Stimulated activated CD8-positive, alpha-beta memory T cell treated with anti-CD3 and anti-CD28 coated beads, Interleukin-7, amount 100 ng/mL, for 48 hours (primary cell): ENCODE measurements at regions not wholly inside any gene's neighbourhood (a gene's known extent, or its start where the extent isn't known, plus 50 kb on each side); places are given as distances from the start of the nearest gene placed in this dataset.
"Not testable (repeated sequence)": the region's sequence is repeated elsewhere in the genome, so short reads cannot be mapped to it uniquely, and the experiment has no call there.

Experiments used
- DNase-seq, 2 donors: peaks; one replicate each; pipeline ENCODE4 v3.0.0-alpha.2; 2020; ENCODE audit warnings: low read depth in 1 of 2; ENCODE audit errors: extremely low read depth in 1 of 2

GRCh38 chr11:129503646-129504045, 128.0 kb downstream of the BARX2 start:
- no peak for DNase-seq

GRCh38 chr11:129505266-129505665, 129.6 kb downstream of the BARX2 start:
- no peak for DNase-seq

GRCh38 chr11:129508163-129508562, 132.5 kb downstream of the BARX2 start:
- DNase-seq: no peak

DNA sequence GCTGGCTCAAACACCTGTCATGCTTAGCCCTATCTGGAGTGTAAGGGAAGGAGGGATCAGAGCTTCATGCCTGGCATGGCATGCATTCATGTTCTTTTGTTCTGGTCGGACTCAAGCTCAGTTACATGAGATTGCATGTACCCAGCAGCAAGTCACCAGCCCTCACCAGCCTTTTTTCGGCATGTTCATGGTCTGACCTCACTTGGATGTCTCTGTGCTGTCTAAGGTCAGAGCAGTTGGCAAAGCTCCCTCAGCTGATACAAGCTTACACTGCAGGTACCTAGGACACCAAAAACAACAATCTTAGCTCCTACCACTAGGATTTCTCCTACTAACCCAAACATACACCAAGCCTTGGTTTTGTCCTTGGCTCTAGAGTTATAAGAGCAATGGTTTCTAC, 152.6 kb downstream of the BARX2 start:
- DNase-seq: no peak

DNA sequence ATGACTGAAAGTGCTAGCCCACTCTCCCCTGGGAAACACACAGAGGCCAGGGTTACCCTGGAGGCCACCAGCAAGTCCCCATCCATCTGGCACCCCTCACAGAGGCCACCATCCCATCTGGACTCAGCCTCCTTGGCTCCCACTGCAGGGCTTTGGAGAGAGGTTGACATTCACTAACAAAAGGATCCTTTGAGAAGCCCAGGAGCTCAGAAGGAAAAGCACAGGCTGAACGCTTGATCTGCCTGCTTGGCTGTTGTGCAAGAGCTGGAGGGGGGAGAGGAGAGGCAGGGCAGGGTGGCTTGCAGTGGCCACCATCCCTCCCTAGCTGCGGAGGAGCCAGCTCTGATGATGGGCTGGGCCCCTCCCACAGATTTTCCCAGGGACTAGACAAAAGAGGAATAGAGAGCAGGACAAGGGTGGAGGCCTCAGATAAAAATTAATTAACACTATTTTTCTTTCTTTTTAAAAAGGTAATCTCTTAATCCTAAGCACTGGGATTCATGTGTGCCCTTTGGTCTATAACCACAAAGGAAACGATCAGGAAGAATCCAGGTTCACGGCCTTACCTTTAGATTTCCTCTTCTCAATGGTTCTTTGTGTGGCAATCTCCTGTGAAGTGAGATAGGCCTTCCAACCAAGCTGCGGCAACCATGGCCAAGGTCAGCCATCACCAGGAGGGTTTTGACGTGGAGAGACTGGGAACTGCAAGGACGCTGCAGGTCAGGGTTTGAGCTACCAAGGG, 154.7 kb downstream of the BARX2 start:
- no peak for DNase-seq

DNA sequence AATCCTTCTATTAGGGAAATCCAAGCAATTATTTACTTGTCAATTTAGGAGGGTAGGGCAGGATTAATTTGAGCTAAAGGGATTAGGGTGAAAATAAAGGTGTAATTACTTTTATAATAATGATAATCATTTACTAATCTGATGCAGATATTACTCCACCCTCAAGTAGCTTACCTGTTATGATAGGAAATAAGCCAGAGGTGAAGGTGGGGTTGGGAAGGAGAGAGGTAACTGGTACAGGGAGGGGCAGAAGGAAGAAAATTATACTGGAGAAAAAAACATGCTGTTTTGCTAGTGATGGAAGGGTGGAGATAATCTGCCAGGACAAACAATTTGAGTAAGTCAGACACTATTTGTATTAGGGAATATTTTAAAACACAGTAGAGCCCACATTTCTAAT, 157.7 kb downstream of the BARX2 start:
- DNase-seq: no peak

GRCh38 chr11:129536338-129536737, 160.7 kb downstream of the BARX2 start:
- DNase-seq: no peak

DNA sequence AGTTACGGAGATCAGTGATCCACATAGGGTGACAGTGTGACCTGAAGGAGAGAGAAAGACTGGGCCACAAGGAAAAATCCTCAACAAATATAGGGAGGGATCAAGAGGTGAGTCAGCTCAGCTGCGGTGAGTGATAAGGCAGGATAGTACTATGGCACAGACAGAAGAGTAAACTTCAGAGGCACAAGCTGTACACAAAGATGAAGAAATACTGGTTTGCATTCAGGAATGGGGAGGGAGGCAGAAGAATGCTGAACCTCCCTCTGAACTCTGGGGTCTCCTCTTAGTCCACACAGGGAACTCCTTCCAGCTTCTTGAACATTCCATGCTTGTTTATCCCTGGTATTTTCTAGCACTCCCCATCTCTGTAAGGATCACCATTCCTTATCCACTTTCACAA, 162.7 kb downstream of the BARX2 start:
- no peak for DNase-seq

DNA sequence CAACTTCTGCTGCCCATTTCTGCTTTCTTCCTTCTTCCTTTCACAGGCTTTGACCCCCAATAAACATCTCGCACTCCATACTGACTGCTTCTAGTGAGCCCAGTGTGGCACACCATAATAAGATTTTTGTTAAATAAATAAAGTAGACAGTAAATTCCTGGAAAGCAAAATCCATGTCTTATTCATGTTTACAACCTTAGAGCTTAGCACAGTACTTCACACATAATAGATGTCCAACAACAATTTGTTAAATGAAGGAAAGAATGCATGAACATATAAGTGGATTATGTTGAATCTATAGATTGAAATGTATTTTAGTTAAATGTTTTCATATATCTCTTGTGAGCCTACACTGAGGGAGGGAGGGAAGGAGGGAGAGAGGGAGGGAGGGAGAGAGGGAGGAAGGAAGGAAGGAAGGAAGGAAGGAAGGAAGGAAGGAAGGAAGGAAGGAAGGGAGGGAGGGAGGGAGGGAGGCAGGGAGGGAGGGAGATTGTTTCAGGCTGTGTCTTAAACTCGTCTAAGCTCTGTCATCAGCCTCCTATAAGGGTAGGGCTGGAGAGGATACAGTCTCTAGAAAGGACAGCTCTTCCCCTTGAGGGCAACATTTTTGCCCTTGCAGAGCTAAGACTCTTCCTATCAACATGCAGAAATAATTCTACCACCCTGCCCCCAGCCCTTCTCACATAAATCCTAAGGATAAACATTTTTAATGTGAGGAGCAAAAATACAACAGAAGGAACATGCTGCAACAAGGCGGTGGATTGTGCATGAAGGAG, 168.1 kb downstream of the BARX2 start:
- DNase-seq: no peak

DNA sequence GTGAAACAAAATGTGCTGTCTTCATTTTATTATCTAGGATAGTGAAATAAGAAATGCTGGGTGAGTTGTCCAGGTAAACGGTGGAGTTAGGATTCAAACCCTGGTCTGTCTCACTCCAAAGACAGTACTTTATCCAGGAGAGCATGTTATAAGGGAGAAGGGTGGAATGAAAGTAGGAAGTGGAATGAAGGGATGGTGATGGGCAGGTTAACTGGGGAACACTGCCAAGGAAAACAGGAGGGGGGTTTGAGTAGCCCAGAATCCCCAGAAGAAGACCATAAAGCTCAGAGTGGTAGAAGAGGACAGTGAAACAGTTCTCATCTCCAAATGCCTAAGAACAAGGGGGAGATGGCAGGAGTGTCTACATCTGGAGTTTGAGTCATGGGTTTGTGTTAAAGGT, 169.0 kb downstream of the BARX2 start:
- DNase-seq: no peak

DNA sequence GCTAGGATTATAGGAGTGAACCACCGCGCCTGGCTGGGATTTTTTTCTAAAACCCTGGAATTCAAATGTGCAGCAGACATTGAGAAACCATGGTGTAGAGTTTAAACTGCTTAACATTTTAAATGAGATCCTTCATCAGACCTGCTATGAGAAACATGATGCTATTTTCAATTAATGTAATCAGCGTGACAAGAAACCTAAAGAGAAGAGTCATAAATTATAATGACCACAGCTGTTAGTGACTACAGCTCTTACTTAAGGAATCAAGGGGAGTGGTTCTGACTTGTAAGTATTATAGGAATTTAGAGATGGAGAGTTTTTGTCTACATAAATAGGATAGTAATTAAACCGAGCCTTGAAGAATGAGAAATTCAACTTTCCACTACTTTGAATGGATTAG, 170.6 kb downstream of the BARX2 start:
- DNase-seq: no peak

DNA sequence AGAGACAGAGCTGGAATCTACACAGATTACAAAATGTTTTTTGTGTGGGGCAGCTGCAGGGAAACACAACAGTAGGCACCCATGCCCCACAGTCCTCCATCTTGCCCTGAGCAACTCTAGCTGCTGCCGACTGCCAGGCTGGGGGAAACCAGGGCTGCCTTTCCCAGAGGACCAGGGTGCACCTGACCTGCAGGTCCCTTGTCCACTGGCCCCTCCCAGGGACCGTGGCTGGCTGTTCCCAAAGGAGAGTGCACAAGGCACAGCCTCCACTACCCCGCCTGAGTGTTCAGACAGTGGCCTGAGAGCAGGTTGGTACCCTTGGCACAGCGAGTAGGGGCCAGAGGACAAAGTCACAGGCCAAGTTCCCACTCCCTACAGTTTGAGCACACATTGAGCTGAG, 181.8 kb downstream of the BARX2 start:
- DNase-seq: no peak

- DNase-seq: no peak
Measured at GRCh38 chr11:129569007-129569406, 193.4 kb downstream of the BARX2 start.

- not testable (repeated sequence) for DNase-seq
Measured at GRCh38 chr11:129572667-129573066, 197.0 kb downstream of the BARX2 start.

DNA sequence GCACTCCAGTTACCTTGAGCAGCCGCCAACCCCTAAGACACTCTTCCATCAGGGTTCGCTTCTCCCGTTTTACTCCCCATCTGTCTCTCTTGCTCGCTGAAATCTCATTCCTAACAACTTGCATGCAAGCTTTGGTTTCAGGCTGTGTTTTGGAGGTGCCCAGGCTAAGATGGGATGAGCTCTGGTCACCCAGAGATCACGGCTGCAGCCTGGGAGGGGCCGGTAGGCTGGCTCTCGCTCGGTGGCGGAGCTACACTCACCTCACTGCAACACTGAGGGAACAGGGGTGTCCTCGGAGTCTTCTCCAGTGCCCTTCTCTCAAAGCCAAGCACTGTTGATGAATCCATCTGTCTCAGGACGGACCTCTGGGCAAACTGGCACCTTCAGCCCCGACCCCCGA, 197.5 kb downstream of the BARX2 start:
- DNase-seq: no peak

GRCh38 chr11:129574431-129574830, 198.8 kb downstream of the BARX2 start:
- no peak for DNase-seq

DNA sequence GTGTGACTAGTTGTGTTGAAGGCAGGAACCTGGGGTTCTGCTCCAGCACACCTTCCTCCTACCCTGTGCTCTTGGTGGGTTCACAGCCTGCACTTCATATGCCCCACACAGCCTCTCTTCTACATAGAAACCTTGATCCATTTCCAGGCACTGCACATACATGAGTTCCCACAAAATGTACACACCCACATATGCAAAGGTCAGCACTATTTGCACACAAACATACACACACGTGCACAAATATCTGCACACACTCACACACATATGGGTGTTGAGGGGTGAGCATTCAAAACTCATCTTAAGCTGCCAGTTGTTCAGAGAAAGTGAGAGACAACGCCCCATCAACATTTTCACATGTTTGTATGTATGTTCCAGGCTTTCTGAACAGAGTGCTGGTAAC, 201.0 kb downstream of the BARX2 start:
- DNase-seq: no peak

DNA sequence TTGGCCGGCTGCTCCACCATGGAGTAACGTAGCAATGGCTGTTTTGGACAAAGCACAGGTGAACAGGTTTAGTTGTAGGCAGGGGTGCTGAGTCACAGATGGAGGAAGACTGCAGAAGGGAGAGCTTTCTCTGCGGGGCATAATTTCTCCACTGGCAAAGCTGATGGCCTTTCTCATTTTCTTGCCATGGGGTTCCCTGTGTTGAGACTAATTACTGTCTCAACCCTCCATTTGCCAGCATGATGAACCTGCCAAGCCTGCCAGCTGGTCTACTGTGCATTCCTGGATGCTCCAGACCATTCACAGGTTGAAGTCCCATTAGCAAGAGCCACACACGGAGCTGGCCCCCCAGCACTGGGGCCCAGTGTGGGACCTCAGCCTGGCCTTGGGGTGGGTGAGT, 202.4 kb downstream of the BARX2 start:
- DNase-seq: no peak

DNA sequence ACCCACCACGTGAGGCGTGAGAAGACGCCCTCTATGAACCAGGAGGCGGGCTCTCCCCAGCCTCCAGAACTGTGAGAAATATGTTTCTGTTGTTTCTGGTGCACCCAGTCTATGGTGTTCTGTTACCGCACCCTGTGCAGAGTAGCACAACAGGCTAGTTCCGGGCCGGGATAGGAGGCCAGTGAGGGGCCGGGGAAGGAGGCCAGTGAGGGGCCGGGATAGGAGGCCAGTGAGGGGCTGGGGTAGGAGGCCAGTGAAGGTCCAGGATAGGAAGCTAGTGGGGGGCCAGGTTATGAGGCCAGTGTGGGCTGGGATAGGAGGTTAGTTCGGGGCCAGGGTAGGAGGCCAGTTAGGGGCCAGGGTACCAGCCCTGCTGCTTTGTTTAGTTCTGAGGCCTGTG, 204.6 kb downstream of the BARX2 start:
- no peak for DNase-seq

DNA sequence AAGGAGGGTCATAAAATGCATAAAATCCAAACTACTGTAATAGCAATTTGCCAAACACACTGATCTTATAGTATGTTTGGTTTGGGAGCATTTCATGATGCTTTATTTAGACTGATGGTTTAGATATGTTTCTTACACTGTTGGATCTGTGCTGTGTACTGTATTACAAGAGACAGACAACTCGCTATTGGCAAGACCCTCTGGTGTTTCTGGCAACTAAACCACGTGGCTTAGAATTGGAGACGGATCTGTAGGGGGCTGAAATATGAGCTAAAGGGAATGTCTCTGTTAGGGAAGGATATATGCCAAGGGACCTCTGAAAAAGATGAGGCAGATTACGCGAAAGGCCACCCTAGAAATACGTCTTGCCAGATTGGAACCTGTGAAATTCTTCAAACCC, 208.7 kb downstream of the BARX2 start:
- DNase-seq: no peak

GRCh38 chr11:129589190-129589860, 213.7 kb downstream of the BARX2 start:
- DNase-seq: no peak
